Suppressor macrophage (primary cell): ENCODE measurements at regions not wholly inside any gene's neighbourhood (a gene's known extent, or its start where the extent isn't known, plus 50 kb on each side); places are given as distances from the start of the nearest gene placed in this dataset.

Experiments used
- DNase-seq, 4 experiments: peaks; one replicate each; pipeline ENCODE4 v3.0.0-alpha.2; 2020 to 2022

GRCh38 chr14:59067127-59067894 lies 121.2 kb upstream of the DAAM1 start:
- DNase-seq, result peak in 3 of 4 experiments; percentile 22 to 32 (median 26)

- DNase-seq, result no peak
Measured at GRCh38 chr14:59069163-59069854, 119.2 kb upstream of the DAAM1 start.

GRCh38 chr14:59075506-59075905 lies 113.0 kb upstream of the DAAM1 start:
- DNase-seq, result no peak

GRCh38 chr14:59081720-59082119 lies 106.7 kb upstream of the DAAM1 start:
- DNase-seq, result no peak

GRCh38 chr14:59085207-59085739 lies 103.2 kb upstream of the DAAM1 start:
- DNase-seq, result no peak

GRCh38 chr14:59086241-59086882 lies 102.1 kb upstream of the DAAM1 start:
- no peak for DNase-seq

GRCh38 chr14:59087240-59087639 lies 101.2 kb upstream of the DAAM1 start:
- DNase-seq, result no peak

- no peak for DNase-seq
Measured at GRCh38 chr14:59087711-59088110, 100.8 kb upstream of the DAAM1 start.

- no peak for DNase-seq
Measured at GRCh38 chr14:59090572-59090971, 97.9 kb upstream of the DAAM1 start.

- no peak for DNase-seq
Measured at GRCh38 chr14:59091404-59091803, 97.1 kb upstream of the DAAM1 start.

- no peak for DNase-seq
Measured at GRCh38 chr14:59091976-59092375, 96.5 kb upstream of the DAAM1 start.

GRCh38 chr14:59093902-59094301 lies 94.6 kb upstream of the DAAM1 start:
- no peak for DNase-seq

- no peak for DNase-seq
Measured at GRCh38 chr14:59096303-59096702, 92.2 kb upstream of the DAAM1 start.

- DNase-seq, result no peak
Measured at GRCh38 chr14:59097681-59098080, 90.8 kb upstream of the DAAM1 start.

- no peak for DNase-seq
Measured at GRCh38 chr14:59098377-59098776, 90.1 kb upstream of the DAAM1 start.

- DNase-seq, result no peak
Measured at GRCh38 chr14:59100205-59100604, 88.3 kb upstream of the DAAM1 start.

- no peak for DNase-seq
Measured at GRCh38 chr14:59101476-59101875, 87.0 kb upstream of the DAAM1 start.

- no peak for DNase-seq
Measured at GRCh38 chr14:59103396-59103795, 85.1 kb upstream of the DAAM1 start.

- DNase-seq, result no peak
Measured at GRCh38 chr14:59107819-59108218, 80.6 kb upstream of the DAAM1 start.

GRCh38 chr14:59116984-59117415 lies 71.5 kb upstream of the DAAM1 start:
- DNase-seq, result no peak

- DNase-seq, result no peak
Measured at GRCh38 chr14:59117754-59118528, 70.5 kb upstream of the DAAM1 start.

- DNase-seq, result no peak
Measured at GRCh38 chr14:59120921-59121320, 67.5 kb upstream of the DAAM1 start.

- DNase-seq, result no peak
Measured at GRCh38 chr14:59123531-59123930, 64.9 kb upstream of the DAAM1 start.
